ENCODE measurements at regions not wholly inside any gene's neighbourhood (a gene's known extent, or its start where the extent isn't known, plus 50 kb on each side); places are given as distances from the start of the nearest gene placed in this dataset.
"Not testable (repeated sequence)": the region's sequence is repeated elsewhere in the genome, so short reads cannot be mapped to it uniquely, and the experiment has no call there.

DNA sequence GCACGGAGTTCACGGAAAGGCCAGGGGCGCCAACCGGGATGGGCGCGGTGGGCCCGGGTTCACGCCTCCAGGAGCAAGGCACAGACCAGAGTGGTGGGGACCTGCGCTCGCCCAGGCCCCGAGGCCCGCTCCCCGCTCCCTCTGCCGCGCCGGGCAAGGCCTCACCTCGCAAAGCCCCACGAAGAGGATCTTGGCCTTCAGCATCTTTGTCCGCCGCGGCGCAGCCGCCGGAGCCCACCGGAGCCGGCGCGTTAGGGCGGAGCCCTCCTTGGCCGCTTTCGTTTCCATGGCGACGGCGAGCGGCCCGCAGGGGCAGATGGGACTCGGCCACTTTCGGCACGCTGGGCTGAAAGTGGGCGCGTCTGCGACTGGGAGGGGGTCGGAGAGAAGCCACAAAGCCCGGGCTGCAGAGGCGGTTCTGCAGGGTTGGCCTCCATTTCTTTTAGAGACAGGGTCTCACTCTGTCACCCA is 944.4 kb upstream of the ZNF722 start:
- DNase-seq (ENCODE audit: low read depth, low spot score): no peak
- ATAC-seq: no peak
- Histone ChIP-seq H3K36me3 (ENCODE audit: control insufficient read depth, insufficient read depth, low read length) (no peaks in the 10 kb centered on the region), H3K27ac (ENCODE audit: low read length) (no peak overlapping the region), H3K4me3 (ENCODE audit: low read depth in 2 of 2, low read length in 2 of 2) (no peak overlapping the region), H3K4me1 (ENCODE audit: control insufficient read depth, insufficient read depth, low read length) (no peaks in the 10 kb centered on the region), H3K9me3 (ENCODE audit: control insufficient read depth, insufficient read depth, low read depth, low read length) (no peaks in the 10 kb centered on the region), H3K27me3 (ENCODE audit: control insufficient read depth, insufficient read depth, low read length) (no peaks in the 10 kb centered on the region)
- BruUV-seq (replicated peaks): no TSS peak
- TF ChIP-seq SIN3A (IDR thresholded peaks at IDR 0.05; ENCODE audit: borderline replicate concordance, insufficient read depth, low read depth, low read length) (no peak), REST (IDR thresholded peaks at IDR 0.05; ENCODE audit: insufficient read depth in 1 of 2, low read depth in 2 of 2, low read length in 1 of 2) (no peak), POLR2AphosphoS5 (IDR thresholded peaks at IDR 0.05; ENCODE audit: low read depth, low read length) (no peak), TCF7L2 (IDR thresholded peaks at IDR 0.05; ENCODE audit: low read depth, low read length) (no peak), CTCF (IDR thresholded peaks at IDR 0.05) (no peak)
- intact Hi-C loops (cut with micrococcal nuclease; ENCODE audit: unreplicated experiment) (no loop called here), in situ Hi-C loops (cut with HindIII; ENCODE audit: low pct_unique_long_range_greater_than_20kb, low sequenced_read_pairs) (no loop called here)
- POLR2A ChIA-PET: no interaction called here
- CTCF ChIA-PET: no interaction called here

DNA sequence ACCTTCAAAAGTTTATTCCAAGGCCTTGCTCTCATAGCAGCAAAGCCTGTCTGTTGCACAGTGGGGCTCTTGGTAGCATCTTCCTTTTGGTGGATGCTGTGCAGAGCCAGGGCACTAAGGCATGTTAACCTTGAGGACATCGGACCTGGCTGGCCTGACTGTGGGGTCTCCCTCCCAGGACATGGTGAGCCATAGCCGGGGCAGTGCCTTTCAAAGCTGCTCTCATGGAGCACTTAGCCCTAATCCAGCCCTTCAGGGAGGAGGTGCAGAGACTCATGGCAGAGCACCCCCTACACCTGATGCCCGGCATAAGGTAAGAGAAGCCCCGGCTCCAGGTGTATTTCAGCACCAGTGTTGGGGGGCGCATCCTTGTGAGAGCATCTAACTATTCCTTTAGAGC is 941.4 kb upstream of the ZNF722 start:
- in situ Hi-C loops (cut with HindIII; ENCODE audit: low pct_unique_long_range_greater_than_20kb, low sequenced_read_pairs): no loop called here
- TF ChIP-seq SIN3A (IDR thresholded peaks at IDR 0.05; ENCODE audit: borderline replicate concordance, insufficient read depth, low read depth, low read length): no peak
- no peak for TF ChIP-seq CTCF (IDR thresholded peaks at IDR 0.05)
- TF ChIP-seq TCF7L2 (IDR thresholded peaks at IDR 0.05; ENCODE audit: low read depth, low read length): no peak
- no peak for TF ChIP-seq POLR2AphosphoS5 (IDR thresholded peaks at IDR 0.05; ENCODE audit: low read depth, low read length)
- no peak for TF ChIP-seq REST (IDR thresholded peaks at IDR 0.05; ENCODE audit: insufficient read depth in 1 of 2, low read depth in 2 of 2, low read length in 1 of 2)
- no peaks in the 10 kb centered on the region for H3K27me3 ChIP-seq (ENCODE audit: control insufficient read depth, insufficient read depth, low read length)
- BruUV-seq (replicated peaks): no TSS peak
- H3K27ac ChIP-seq (ENCODE audit: low read length): no peak overlapping the region
- ATAC-seq (no peak), DNase-seq (ENCODE audit: low read depth, low spot score) (no peak)
- CTCF ChIA-PET: no interaction called here
- H3K36me3 ChIP-seq (ENCODE audit: control insufficient read depth, insufficient read depth, low read length): no peaks in the 10 kb centered on the region
- no peak overlapping the region for H3K4me3 ChIP-seq (ENCODE audit: low read depth in 2 of 2, low read length in 2 of 2)
- no peaks in the 10 kb centered on the region for H3K4me1 ChIP-seq (ENCODE audit: control insufficient read depth, insufficient read depth, low read length)
- intact Hi-C loops (cut with micrococcal nuclease; ENCODE audit: unreplicated experiment): no loop called here
- POLR2A ChIA-PET: no interaction called here
- no peaks in the 10 kb centered on the region; the same call in 1 of the 2 replicates for H3K9me3 ChIP-seq (ENCODE audit: control insufficient read depth, insufficient read depth, low read depth, low read length)

DNA sequence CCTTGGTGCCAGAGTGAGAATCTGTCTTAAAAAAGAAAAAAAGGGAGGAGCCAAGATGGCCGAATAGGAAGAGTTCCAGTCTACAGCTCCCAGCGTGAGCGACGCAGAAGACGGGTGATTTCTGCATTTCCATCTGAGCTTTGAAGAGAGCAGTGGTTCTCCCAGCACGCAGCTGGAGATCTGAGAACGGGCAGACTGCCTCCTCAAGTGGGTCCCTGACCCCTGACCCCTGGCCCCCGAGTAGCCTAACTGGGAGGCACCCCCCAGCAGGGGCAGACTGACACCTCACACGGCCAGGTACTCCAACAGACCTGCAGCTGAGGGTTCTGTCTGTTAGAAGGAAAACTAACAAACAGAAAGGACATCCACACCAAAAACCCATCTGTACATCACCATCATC is 937.9 kb upstream of the ZNF722 start:
- H3K4me1 ChIP-seq (ENCODE audit: control insufficient read depth, insufficient read depth, low read length); H3K27ac ChIP-seq (ENCODE audit: low read length); H3K36me3 ChIP-seq (ENCODE audit: control insufficient read depth, insufficient read depth, low read length); H3K27me3 ChIP-seq (ENCODE audit: control insufficient read depth, insufficient read depth, low read length); POLR2A ChIA-PET; intact Hi-C loops (cut with micrococcal nuclease; ENCODE audit: unreplicated experiment); DNase-seq (ENCODE audit: low read depth, low spot score); CTCF ChIA-PET; H3K9me3 ChIP-seq (ENCODE audit: control insufficient read depth, insufficient read depth, low read depth, low read length); H3K4me3 ChIP-seq (ENCODE audit: low read depth in 2 of 2, low read length in 2 of 2); BruUV-seq (replicated peaks); in situ Hi-C loops (cut with HindIII; ENCODE audit: low pct_unique_long_range_greater_than_20kb, low sequenced_read_pairs); ATAC-seq: not testable (repeated sequence)
